Spleen (tissue), 7 donors: ENCODE measurements at regions not wholly inside any gene's neighbourhood (a gene's known extent, or its start where the extent isn't known, plus 50 kb on each side); places are given as distances from the start of the nearest gene placed in this dataset.

Experiments used
- CTCF ChIP-seq, 11 experiments: fragments of 200-600 bp in 7 of 11; fragments of 450-650 bp in 4 of 11; sonication (generic) in 4 of 11; IDR thresholded peaks in 8 of 11; conservative IDR thresholded peaks in 3 of 11; 1 replicate in 7 of 11; 2 replicates in 4 of 11; pipeline versions ENCODE4 v1.4.0 to v1.8.0; 2016 to 2021; ENCODE audit warnings: antibody characterized with exemption in 11 of 11, inconsistent platforms in 4 of 11, mild to moderate bottlenecking in 1 of 11
- POLR2A ChIP-seq, 3 donors: fragments of 450-650 bp; IDR thresholded peaks; one replicate each; pipeline ENCODE4 v1.5.1; 2017; ENCODE audit warnings: antibody characterized with exemption in 3 of 3, mild to moderate bottlenecking in 1 of 3
- donor health status: DM: no; HTN: no; CAD: no; lungs with moderate emphysema.
- donor health status: DM: no; HTN: no; CAD: no.
- donor health status: DM: no; HTN: no; CAD: no.

- TF ChIP-seq CTCF (IDR thresholded peaks at IDR 0.05 in 8 of 11, conservative IDR thresholded peaks at IDR 0.05 in 3 of 11), result no peak
- TF ChIP-seq POLR2A (IDR thresholded peaks at IDR 0.05), result no peak
Observed at GRCh38 chr2:880201-880970, 70.3 kb upstream of the SNTG2 start.
